Lower leg skin (tissue), 3 donors: ENCODE measurements at regions not wholly inside any gene's neighbourhood (a gene's known extent, or its start where the extent isn't known, plus 50 kb on each side); places are given as distances from the start of the nearest gene placed in this dataset.

Experiments
- CTCF ChIP-seq, 3 donors: fragments of 450-650 bp; IDR thresholded peaks; one replicate each; pipeline ENCODE4 v1.5.1; 2016; ENCODE audit warnings: antibody characterized with exemption in 3 of 3, mild to moderate bottlenecking in 3 of 3, moderate library complexity in 2 of 3
- POLR2A ChIP-seq, 2 donors: fragments of 450-650 bp; IDR thresholded peaks; one replicate each; pipeline ENCODE4 v1.6.1; 2016 to 2017; ENCODE audit warnings: antibody characterized with exemption in 2 of 2, mild to moderate bottlenecking in 1 of 2, moderate library complexity in 1 of 2

DNA sequence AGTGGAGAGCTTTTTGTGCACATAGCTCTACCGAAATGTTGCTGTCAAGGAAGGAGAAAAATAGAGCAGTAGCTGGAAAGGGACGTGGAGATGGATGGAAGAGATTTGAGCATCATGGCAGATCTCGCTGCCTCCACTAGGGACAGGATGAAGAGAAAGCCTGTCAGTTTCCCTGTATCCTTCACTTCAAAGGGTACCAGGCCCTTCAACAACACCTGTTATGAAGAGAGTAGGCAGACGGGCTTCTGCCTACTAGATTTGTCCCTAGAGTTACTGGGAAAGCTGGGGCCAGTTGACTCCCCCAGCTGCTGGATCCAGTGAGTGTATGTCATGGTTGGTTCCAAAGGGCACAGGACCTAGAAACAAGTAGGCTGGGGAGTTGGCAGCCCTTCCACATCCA lies 150.8 kb downstream of the TLE3 start:
- no peak for TF ChIP-seq CTCF (IDR thresholded peaks at IDR 0.05)
- TF ChIP-seq POLR2A (IDR thresholded peaks at IDR 0.05), result no peak
